ENCODE measurements at regions not wholly inside any gene's neighbourhood (a gene's known extent, or its start where the extent isn't known, plus 50 kb on each side); places are given as distances from the start of the nearest gene placed in this dataset.
"Not testable (repeated sequence)": the region's sequence is repeated elsewhere in the genome, so short reads cannot be mapped to it uniquely, and the experiment has no call there.

GRCh38 chr11:23942117-23942815 is 554.6 kb upstream of the LUZP2 start:
- in situ Hi-C loops (cut with HindIII; ENCODE audit: low pct_unique_long_range_greater_than_20kb, low sequenced_read_pairs); DNase-seq (ENCODE audit: low read depth, low spot score): not testable (repeated sequence)

- in situ Hi-C loops (cut with HindIII; ENCODE audit: low pct_unique_long_range_greater_than_20kb, low sequenced_read_pairs) = no loop called here
- DNase-seq (ENCODE audit: low read depth, low spot score) = no peak
Observed at GRCh38 chr11:23944923-23945322, 551.9 kb upstream of the LUZP2 start.

- DNase-seq (ENCODE audit: low read depth, low spot score) = no peak
- in situ Hi-C loops (cut with HindIII; ENCODE audit: low pct_unique_long_range_greater_than_20kb, low sequenced_read_pairs) = no loop called here
Observed at GRCh38 chr11:23947883-23948282, 549.0 kb upstream of the LUZP2 start.

DNA sequence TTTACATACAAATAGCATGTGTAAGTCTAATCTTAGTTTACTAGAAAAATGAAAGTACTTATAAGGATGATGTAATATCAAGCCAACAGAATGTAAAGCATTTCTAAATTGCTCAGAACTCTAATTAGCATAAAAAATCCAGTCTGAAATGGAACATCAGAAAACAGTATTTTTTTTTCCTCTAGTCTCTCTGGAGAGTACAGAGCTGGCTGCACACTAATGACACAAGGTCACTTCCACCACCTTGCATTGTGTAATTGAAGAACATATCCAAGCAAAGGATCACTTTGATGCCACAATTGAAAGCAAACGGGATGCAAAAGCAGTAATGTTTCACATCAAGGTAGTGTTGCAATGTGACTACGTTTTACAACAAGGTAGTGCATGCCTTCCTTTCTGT is 548.0 kb upstream of the LUZP2 start:
- in situ Hi-C loops (cut with HindIII; ENCODE audit: low pct_unique_long_range_greater_than_20kb, low sequenced_read_pairs) = no loop called here
- DNase-seq (ENCODE audit: low read depth, low spot score) = no peak

- no peak for DNase-seq (ENCODE audit: low read depth, low spot score)
- in situ Hi-C loops (cut with HindIII; ENCODE audit: low pct_unique_long_range_greater_than_20kb, low sequenced_read_pairs) = no loop called here
Observed at GRCh38 chr11:23953951-23954710, 542.7 kb upstream of the LUZP2 start.

DNA sequence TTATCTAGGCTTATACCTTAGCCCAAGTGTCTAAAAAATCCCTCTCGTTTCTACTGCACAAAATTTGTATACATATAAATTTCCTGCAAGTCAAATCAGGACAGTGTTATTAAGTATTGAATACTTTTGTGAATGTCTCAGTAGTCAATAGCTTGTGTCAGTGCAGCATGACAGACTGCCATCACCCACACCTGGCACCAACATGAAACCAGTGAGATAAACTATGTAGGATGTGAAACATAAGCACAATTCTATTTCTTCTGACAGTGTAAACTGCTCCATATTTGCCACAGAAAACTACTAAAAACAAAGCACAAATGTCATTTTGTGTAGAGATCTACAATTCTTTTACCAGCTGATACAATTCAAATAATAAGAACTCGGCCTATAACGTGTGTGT is 542.1 kb upstream of the LUZP2 start:
- in situ Hi-C loops (cut with HindIII; ENCODE audit: low pct_unique_long_range_greater_than_20kb, low sequenced_read_pairs) = no loop called here
- no peak for DNase-seq (ENCODE audit: low read depth, low spot score)

DNA sequence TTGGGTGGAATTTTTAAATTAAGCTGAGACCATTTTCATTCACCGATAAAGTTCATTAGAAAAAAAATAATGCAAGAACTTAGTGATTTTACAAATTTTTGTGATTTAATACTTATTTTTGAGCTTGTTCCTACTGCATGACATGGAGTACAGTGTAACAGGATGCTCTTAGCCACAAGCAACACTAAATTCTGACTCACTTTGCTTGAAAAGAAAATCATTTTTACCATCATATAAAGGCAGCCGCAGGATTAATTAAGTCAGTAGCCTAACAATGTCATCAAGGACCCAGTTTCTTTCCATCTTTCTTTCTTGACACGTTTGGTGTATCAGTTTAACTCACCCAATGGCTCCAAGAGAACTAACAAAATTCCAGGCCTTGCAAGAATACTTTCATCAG is 540.3 kb upstream of the LUZP2 start:
- in situ Hi-C loops (cut with HindIII; ENCODE audit: low pct_unique_long_range_greater_than_20kb, low sequenced_read_pairs) = no loop called here
- DNase-seq (ENCODE audit: low read depth, low spot score) = no peak

DNA sequence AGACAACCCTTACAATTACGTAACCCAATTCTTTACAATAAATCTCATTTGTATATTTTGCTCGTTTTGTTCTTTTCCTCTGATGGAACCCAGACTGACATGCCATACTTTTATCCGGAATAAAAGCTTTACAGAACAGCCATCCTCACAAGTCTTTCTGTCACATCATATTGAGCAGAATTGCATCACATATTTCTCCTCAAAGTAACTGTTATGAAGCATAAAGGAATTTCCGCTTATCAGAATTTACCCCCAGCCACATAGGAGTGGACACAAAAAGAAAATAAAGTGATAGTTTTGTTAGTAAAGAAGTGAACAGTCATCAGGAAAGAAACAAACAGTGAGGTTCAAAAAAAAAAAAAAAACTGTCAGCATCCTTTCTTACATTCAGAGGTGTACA is 539.5 kb upstream of the LUZP2 start:
- no peak for DNase-seq (ENCODE audit: low read depth, low spot score)
- in situ Hi-C loops (cut with HindIII; ENCODE audit: low pct_unique_long_range_greater_than_20kb, low sequenced_read_pairs) = no loop called here

- in situ Hi-C loops (cut with HindIII; ENCODE audit: low pct_unique_long_range_greater_than_20kb, low sequenced_read_pairs) = no loop called here
- no peak for DNase-seq (ENCODE audit: low read depth, low spot score)
Observed at GRCh38 chr11:23959462-23959861, 537.4 kb upstream of the LUZP2 start.

- in situ Hi-C loops (cut with HindIII; ENCODE audit: low pct_unique_long_range_greater_than_20kb, low sequenced_read_pairs) = no loop called here
- DNase-seq (ENCODE audit: low read depth, low spot score) = no peak
Observed at GRCh38 chr11:23961503-23962338, 535.1 kb upstream of the LUZP2 start.

DNA sequence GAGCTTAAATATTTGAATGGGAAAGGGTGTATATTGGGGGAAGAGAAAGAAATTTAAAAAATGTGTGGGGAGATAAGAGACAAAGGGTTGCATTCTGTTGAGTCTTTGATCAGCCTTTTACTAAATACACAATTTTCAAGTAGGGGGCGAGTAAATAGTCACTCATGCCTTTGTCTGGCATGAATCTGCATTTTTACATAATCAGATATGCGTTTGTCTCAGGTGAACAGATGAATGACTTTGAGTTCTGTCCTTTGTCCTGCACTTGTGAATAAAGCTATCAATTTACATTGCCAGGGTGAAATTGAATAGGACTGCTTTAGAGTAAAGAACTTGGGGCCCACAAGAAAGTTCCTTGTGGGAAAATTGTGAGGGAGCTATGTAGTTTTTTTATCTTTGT is 523.6 kb upstream of the LUZP2 start:
- in situ Hi-C loops (cut with HindIII; ENCODE audit: low pct_unique_long_range_greater_than_20kb, low sequenced_read_pairs) = no loop called here
- no peak for DNase-seq (ENCODE audit: low read depth, low spot score)

- in situ Hi-C loops (cut with HindIII; ENCODE audit: low pct_unique_long_range_greater_than_20kb, low sequenced_read_pairs) = no loop called here
- DNase-seq (ENCODE audit: low read depth, low spot score) = no peak
Observed at GRCh38 chr11:23974051-23974450, 522.8 kb upstream of the LUZP2 start.

- in situ Hi-C loops (cut with HindIII; ENCODE audit: low pct_unique_long_range_greater_than_20kb, low sequenced_read_pairs) = no loop called here
Observed at GRCh38 chr11:23974601-23975000, 522.3 kb upstream of the LUZP2 start.

GRCh38 chr11:23976426-23976825 is 520.4 kb upstream of the LUZP2 start:
- in situ Hi-C loops (cut with HindIII; ENCODE audit: low pct_unique_long_range_greater_than_20kb, low sequenced_read_pairs) = no loop called here
- DNase-seq (ENCODE audit: low read depth, low spot score) = no peak

More at GRCh38 chr11:23974601-23975000, 522.3 kb upstream of the LUZP2 start:
- DNase-seq (ENCODE audit: low read depth, low spot score) = no peak

DNA sequence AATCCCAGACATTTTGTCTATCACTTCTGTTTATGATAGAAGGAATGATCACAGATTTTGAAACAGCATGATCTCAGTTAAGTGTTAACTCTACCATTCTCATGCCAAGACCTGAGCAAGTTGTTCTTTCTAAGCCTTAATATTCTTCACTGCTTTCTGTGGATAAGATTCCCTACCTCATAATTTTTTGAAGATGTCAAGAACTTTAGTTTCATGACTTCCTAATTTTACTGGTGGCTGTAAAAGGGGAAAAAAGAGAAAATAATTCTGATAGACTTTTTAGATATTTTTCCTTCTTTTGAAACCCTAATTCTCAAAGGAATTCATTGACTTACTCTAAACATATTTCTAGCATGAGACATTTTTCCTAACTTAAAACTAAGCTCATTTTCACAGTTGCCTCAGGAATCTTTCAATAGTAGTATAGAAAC is 520.0 kb upstream of the LUZP2 start:
- in situ Hi-C loops (cut with HindIII; ENCODE audit: low pct_unique_long_range_greater_than_20kb, low sequenced_read_pairs) = no loop called here
- DNase-seq (ENCODE audit: low read depth, low spot score) = no peak

GRCh38 chr11:23988381-23989006 is 508.4 kb upstream of the LUZP2 start:
- no peak for DNase-seq (ENCODE audit: low read depth, low spot score)
- in situ Hi-C loops (cut with HindIII; ENCODE audit: low pct_unique_long_range_greater_than_20kb, low sequenced_read_pairs) = no loop called here

DNA sequence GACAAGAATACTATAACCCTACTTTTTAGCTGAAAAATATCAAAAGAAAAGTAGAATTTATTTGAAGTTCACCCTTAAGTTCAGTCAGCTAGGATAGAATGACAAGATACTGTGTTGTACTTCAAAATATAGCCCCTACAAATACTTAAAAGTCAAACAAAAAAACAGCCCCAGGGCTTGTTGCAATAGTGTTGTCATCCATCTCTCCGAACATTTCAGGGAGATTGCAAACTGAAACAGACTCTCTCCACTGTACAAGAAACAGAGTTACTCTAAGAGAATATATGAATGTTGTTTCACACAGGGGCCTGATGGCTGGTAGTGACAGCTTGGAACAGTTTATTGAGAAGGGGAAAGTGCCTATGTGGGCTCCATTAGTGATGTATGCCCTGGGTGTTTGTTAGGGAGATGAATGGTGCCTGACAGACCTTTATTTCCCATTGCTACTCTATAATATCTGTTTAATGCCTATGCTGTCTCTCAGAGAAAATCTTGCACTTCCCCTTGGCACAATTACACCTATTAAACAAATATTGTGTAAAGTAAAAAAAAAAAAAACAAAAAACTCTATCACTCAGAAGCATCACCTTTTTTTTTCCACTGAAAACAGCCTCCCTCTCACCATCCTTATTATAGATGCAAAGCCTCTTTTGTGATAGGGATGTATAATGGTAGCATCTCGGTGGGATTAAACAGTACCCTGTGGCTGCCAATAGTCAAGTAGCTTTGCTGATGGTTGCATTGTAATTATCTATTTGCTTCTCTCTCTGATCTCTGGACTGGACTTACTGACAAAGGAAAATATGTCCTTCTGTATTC is 506.3 kb upstream of the LUZP2 start:
- in situ Hi-C loops (cut with HindIII; ENCODE audit: low pct_unique_long_range_greater_than_20kb, low sequenced_read_pairs) = no loop called here
- no peak for DNase-seq (ENCODE audit: low read depth, low spot score)

Measured in SK-MEL-5 (cell line).